IMR-90 (cell line): ENCODE measurements at regions not wholly inside any gene's neighbourhood (a gene's known extent, or its start where the extent isn't known, plus 50 kb on each side); places are given as distances from the start of the nearest gene placed in this dataset.

Source experiments
- BHLHE40 ChIP-seq: fragments of 150-350 bp; IDR thresholded peaks from 2 replicates; pipeline ENCODE4 v1.6.1; 2016; ENCODE audit warnings: mild to moderate bottlenecking, low read depth, low read length
- CEBPB ChIP-seq: IDR thresholded peaks from 2 replicates; pipeline ENCODE4 v1.6.1; 2012; ENCODE audit warnings: low read depth, low read length, improper control_type of control experiment
- CHD1 ChIP-seq: IDR thresholded peaks from 2 replicates; pipeline ENCODE4 v1.6.1; 2012; ENCODE audit warnings: low read depth, low read length, improper control_type of control experiment
- CTCF ChIP-seq: conservative IDR thresholded peaks from 2 replicates; pipeline ENCODE4 v1.5.1; 2012; ENCODE audit warnings: mild to moderate bottlenecking, low read depth, low read length, improper control_type of control experiment
- ELK1 ChIP-seq: fragments of 150-350 bp; IDR thresholded peaks from 2 replicates; pipeline ENCODE4 v1.6.1; 2016; ENCODE audit warnings: low read depth, mild to moderate bottlenecking, low read length, moderate library complexity, borderline replicate concordance
- FOS ChIP-seq: fragments of 150-350 bp; IDR thresholded peaks from 2 replicates; pipeline ENCODE4 v1.6.1; 2016; ENCODE audit warnings: low read depth, low read length
- MAFK ChIP-seq: IDR thresholded peaks from 2 replicates; pipeline ENCODE4 v1.6.1; 2012; ENCODE audit warnings: low read depth, low read length, improper control_type of control experiment
- MAZ ChIP-seq: IDR thresholded peaks from 2 replicates; pipeline ENCODE4 v1.6.1; 2012; ENCODE audit warnings: low read depth, mild to moderate bottlenecking, low read length, improper control_type of control experiment, moderate library complexity, borderline replicate concordance
- NFE2L2 ChIP-seq: fragments of 150-350 bp; IDR thresholded peaks from 2 replicates; pipeline ENCODE4 v1.6.1; 2016; ENCODE audit warnings: low read depth, mild to moderate bottlenecking, low read length
- POLR2A ChIP-seq: IDR thresholded peaks from 2 replicates; pipeline ENCODE4 v1.6.1; 2012; ENCODE audit warnings: mild to moderate bottlenecking, low read depth, low read length
- RAD21 ChIP-seq: IDR thresholded peaks from 2 replicates; pipeline ENCODE4 v1.6.1; 2012; ENCODE audit warnings: low read length, improper control_type of control experiment
- SMC3 ChIP-seq: fragments of 150-350 bp; IDR thresholded peaks from 2 replicates; pipeline ENCODE4 v1.6.1; 2016; ENCODE audit warnings: low read depth, mild to moderate bottlenecking, antibody characterized with exemption, low read length, moderate library complexity
- TF ChIP-seq, protein P1 (sequence below): fragments of 150-350 bp; IDR thresholded peaks from 2 replicates; pipeline ENCODE4 v1.6.1; 2017; ENCODE audit warnings: mild to moderate bottlenecking, antibody characterized with exemption, low read length, low read depth

DNA sequence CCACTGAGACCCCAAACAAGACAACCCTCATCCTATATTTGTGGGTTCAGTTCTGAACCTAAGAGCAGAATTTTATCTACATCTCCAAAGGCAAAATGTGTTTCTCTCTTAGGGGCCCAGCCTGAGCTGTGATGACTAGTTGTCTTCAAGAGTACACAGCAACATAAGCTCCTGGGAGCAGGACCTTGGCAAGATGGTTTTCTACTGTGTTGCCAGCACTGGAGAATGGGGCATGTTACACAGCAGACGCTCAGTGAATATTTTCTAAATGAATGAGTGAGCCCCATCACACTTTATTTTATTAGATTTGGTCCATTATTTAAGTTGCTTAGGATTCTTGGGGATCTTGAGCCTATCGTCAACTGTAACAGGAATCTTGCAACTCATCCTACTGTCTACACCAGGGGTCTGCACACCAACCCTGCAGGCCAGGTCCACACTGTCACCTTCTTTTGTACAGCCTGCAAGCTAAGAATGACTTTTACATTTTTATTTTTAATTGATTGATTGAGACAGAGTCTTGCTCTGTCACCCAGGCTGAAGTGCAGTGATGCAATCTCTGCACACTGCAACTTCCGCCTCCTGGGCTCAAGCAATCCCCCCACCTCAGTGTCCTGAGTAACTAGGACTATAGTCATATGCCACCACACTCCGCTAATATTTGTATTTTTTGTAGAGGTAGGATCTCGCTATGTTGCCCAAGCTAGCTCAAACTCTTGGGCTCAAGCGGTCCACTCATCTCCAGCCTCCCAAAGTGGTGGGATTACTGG, 347.1 kb downstream of the FGFR2 start:
- no peak for TF ChIP-seq SMC3
- no peak for TF ChIP-seq CTCF
- TF ChIP-seq CHD1: no peak
- TF ChIP-seq POLR2A: no peak
- TF ChIP-seq NFE2L2: no peak
- TF ChIP-seq MAFK: no peak
- TF ChIP-seq MAZ: no peak
- no peak for TF ChIP-seq FOS
- TF ChIP-seq RAD21: no peak
- no peak for TF ChIP-seq ELK1
- TF ChIP-seq, protein P1, sequence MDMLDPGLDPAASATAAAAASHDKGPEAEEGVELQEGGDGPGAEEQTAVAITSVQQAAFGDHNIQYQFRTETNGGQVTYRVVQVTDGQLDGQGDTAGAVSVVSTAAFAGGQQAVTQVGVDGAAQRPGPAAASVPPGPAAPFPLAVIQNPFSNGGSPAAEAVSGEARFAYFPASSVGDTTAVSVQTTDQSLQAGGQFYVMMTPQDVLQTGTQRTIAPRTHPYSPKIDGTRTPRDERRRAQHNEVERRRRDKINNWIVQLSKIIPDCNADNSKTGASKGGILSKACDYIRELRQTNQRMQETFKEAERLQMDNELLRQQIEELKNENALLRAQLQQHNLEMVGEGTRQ: no peak
- no peak for TF ChIP-seq BHLHE40
- TF ChIP-seq CEBPB: no peak
